KBM-7 (cell line): ENCODE measurements at regions not wholly inside any gene's neighbourhood (a gene's known extent, or its start where the extent isn't known, plus 50 kb on each side); places are given as distances from the start of the nearest gene placed in this dataset.
"Not testable (repeated sequence)": the region's sequence is repeated elsewhere in the genome, so short reads cannot be mapped to it uniquely, and the experiment has no call there.

Source experiments
- DNase-seq: peaks from one replicate; pipeline ENCODE4 v3.0.0-alpha.2; 2015
- in situ Hi-C: fragments of 300-500 bp; cut with MboI; formaldehyde crosslinking; loops from 2 replicates; pipeline ENCODE4 v1.14.3; 2020; ENCODE audit warnings: low sequenced_read_pairs, low pct_unique_long_range_greater_than_20kb, mixed read lengths

- in situ Hi-C loops, result no loop called here
Measured at GRCh38 chr3:22734756-22735155, 468.4 kb upstream of the UBE2E2 start.

GRCh38 chr3:22735373-22735772 lies 467.8 kb upstream of the UBE2E2 start:
- DNase-seq, result no peak
- in situ Hi-C loops, result no loop called here

More at GRCh38 chr3:22734756-22735155, 468.4 kb upstream of the UBE2E2 start:
- no peak for DNase-seq

- in situ Hi-C loops, DNase-seq: not testable (repeated sequence)
Measured at GRCh38 chr3:22743386-22743785, 459.7 kb upstream of the UBE2E2 start.

GRCh38 chr3:22745321-22745720 lies 457.8 kb upstream of the UBE2E2 start:
- in situ Hi-C loops, result no loop called here
- no peak for DNase-seq

GRCh38 chr3:22746221-22746620 lies 456.9 kb upstream of the UBE2E2 start:
- DNase-seq, result no peak
- in situ Hi-C loops, result no loop called here

GRCh38 chr3:22748453-22749045 lies 454.6 kb upstream of the UBE2E2 start:
- DNase-seq, result no peak
- in situ Hi-C loops, result no loop called here

- DNase-seq, result no peak
- in situ Hi-C loops, result no loop called here
Measured at GRCh38 chr3:22759636-22760310, 443.4 kb upstream of the UBE2E2 start.

GRCh38 chr3:22765679-22766078 lies 437.4 kb upstream of the UBE2E2 start:
- in situ Hi-C loops, result no loop called here
- no peak for DNase-seq

- in situ Hi-C loops, result no loop called here
- no peak for DNase-seq
Measured at GRCh38 chr3:22777834-22778233, 425.3 kb upstream of the UBE2E2 start.

GRCh38 chr3:22779737-22780136 lies 423.4 kb upstream of the UBE2E2 start:
- DNase-seq, result no peak
- in situ Hi-C loops, result no loop called here

GRCh38 chr3:22792533-22792932 lies 410.6 kb upstream of the UBE2E2 start:
- DNase-seq, result no peak
- in situ Hi-C loops, result no loop called here

- in situ Hi-C loops, result no loop called here
- DNase-seq, result no peak
Measured at GRCh38 chr3:22795917-22796316, 407.2 kb upstream of the UBE2E2 start.

GRCh38 chr3:22798461-22798860 lies 404.7 kb upstream of the UBE2E2 start:
- no peak for DNase-seq
- in situ Hi-C loops, result no loop called here

- DNase-seq, result no peak
- in situ Hi-C loops, result no loop called here
Measured at GRCh38 chr3:22819209-22819608, 383.9 kb upstream of the UBE2E2 start.

GRCh38 chr3:22835041-22835440 lies 368.1 kb upstream of the UBE2E2 start:
- DNase-seq, result no peak
- in situ Hi-C loops, result no loop called here

- in situ Hi-C loops, result no loop called here
- no peak for DNase-seq
Measured at GRCh38 chr3:22836131-22836530, 367.0 kb upstream of the UBE2E2 start.

GRCh38 chr3:22843854-22844253 lies 359.3 kb upstream of the UBE2E2 start:
- in situ Hi-C loops, result no loop called here
- DNase-seq, result no peak

- in situ Hi-C loops, result no loop called here
- no peak for DNase-seq
Measured at GRCh38 chr3:22846566-22846965, 356.6 kb upstream of the UBE2E2 start.

GRCh38 chr3:22849583-22849982 lies 353.5 kb upstream of the UBE2E2 start:
- in situ Hi-C loops, DNase-seq: not testable (repeated sequence)

- DNase-seq, result no peak
- in situ Hi-C loops, result no loop called here
Measured at GRCh38 chr3:22856811-22857210, 346.3 kb upstream of the UBE2E2 start.

GRCh38 chr3:22858486-22858885 lies 344.6 kb upstream of the UBE2E2 start:
- DNase-seq, result no peak
- in situ Hi-C loops, result no loop called here
